Lower leg skin (tissue), 3 donors: ENCODE measurements at regions not wholly inside any gene's neighbourhood (a gene's known extent, or its start where the extent isn't known, plus 50 kb on each side); places are given as distances from the start of the nearest gene placed in this dataset.

Source experiments
- POLR2A ChIP-seq, 2 donors: fragments of 450-650 bp; IDR thresholded peaks; one replicate each; pipeline ENCODE4 v1.6.1; 2016 to 2017; ENCODE audit warnings: antibody characterized with exemption in 2 of 2, mild to moderate bottlenecking in 1 of 2, moderate library complexity in 1 of 2
- TF ChIP-seq, protein P1 (sequence below), 3 donors: fragments of 450-650 bp; IDR thresholded peaks; one replicate each; pipeline ENCODE4 v1.5.1; 2016; ENCODE audit warnings: antibody characterized with exemption in 3 of 3, mild to moderate bottlenecking in 3 of 3, moderate library complexity in 2 of 3

DNA sequence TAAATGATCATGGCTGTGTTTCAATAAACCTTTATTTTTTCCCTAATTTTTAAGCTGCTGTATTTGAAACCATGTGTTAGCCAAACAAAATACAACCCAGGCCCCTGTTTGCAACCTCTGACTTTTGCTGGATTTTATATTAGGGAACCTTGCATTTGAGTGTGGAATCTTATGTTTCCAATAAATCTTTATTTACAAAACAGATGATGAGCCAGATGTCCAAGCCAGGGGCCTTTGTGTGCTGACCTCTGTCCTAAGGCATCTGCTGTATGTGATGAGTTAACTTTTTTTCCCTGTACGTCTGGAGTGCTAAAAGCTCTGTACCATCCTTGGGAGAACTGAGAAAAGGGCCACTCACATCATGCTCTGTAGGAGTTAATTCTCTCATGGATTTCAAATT is 162.9 kb downstream of the TRIB2 start:
- TF ChIP-seq, protein P1, sequence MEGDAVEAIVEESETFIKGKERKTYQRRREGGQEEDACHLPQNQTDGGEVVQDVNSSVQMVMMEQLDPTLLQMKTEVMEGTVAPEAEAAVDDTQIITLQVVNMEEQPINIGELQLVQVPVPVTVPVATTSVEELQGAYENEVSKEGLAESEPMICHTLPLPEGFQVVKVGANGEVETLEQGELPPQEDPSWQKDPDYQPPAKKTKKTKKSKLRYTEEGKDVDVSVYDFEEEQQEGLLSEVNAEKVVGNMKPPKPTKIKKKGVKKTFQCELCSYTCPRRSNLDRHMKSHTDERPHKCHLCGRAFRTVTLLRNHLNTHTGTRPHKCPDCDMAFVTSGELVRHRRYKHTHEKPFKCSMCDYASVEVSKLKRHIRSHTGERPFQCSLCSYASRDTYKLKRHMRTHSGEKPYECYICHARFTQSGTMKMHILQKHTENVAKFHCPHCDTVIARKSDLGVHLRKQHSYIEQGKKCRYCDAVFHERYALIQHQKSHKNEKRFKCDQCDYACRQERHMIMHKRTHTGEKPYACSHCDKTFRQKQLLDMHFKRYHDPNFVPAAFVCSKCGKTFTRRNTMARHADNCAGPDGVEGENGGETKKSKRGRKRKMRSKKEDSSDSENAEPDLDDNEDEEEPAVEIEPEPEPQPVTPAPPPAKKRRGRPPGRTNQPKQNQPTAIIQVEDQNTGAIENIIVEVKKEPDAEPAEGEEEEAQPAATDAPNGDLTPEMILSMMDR (IDR thresholded peaks at IDR 0.05) = no peak
- TF ChIP-seq POLR2A (IDR thresholded peaks at IDR 0.05) = no peak
